Activated T-helper 17 cell treated with anti-CD3 and anti-CD28 coated beads, Interleukin-2, amount 50 U/mL, for 72 hours (primary cell): ENCODE measurements at regions not wholly inside any gene's neighbourhood (a gene's known extent, or its start where the extent isn't known, plus 50 kb on each side); places are given as distances from the start of the nearest gene placed in this dataset.

Source experiments
- ATAC-seq: fragments of 150-1000 bp; cut with Tn5 transposase; replicated peaks from 2 replicates; pipeline ENCODE4 v1.10.0; 2021; ENCODE audit warnings: mild to moderate bottlenecking, moderate library complexity
- H3K27ac Mint-ChIP-seq: one replicate; pipeline ENCODE4 v1.8.0; 2022; ENCODE audit warnings: mixed read lengths
- H3K27me3 Mint-ChIP-seq: one replicate; pipeline ENCODE4 v1.8.0; 2022; ENCODE audit warnings: mixed read lengths
- H3K36me3 Mint-ChIP-seq: one replicate; pipeline ENCODE4 v1.8.0; 2022; ENCODE audit warnings: low read depth, mild to moderate bottlenecking, mixed read lengths
- H3K4me1 Mint-ChIP-seq: one replicate; pipeline ENCODE4 v1.8.0; 2022; ENCODE audit warnings: mixed read lengths
- H3K4me3 Mint-ChIP-seq: one replicate; pipeline ENCODE4 v1.8.0; 2022; ENCODE audit warnings: mild to moderate bottlenecking, mixed read lengths
- H3K9me3 Mint-ChIP-seq: one replicate; pipeline ENCODE4 v1.8.0; 2022; ENCODE audit warnings: mixed read lengths

DNA sequence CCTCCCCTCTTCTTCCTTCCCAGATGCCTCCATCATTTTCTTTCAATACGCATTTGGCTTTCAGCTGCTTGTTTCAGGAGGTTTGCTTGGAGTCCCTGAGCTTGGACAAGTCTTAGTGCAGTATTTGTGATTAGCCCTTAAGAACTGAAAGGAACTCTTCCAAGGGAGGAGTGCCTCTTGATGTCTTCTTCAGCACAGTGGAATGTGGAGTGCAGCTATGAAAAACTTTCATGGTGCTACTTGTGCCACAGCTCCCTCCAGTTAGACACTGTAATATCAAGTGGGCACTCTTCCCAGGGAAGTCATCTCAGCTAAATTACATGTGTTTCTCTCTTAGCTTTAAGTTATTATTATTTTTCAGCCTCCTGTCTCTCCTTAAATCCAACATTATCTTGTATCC, 173.1 kb downstream of the NECTIN3 start:
- Mint-ChIP-seq H3K9me3 (peaks cover 14% of the 10 kb centered on the region), H3K4me3 (no peak overlapping the region), H3K36me3 (no peaks in the 10 kb centered on the region), H3K27me3 (no peaks in the 10 kb centered on the region), H3K4me1 (peaks cover 2% of the 10 kb centered on the region), H3K27ac (no peak overlapping the region)
- no peak for ATAC-seq

DNA sequence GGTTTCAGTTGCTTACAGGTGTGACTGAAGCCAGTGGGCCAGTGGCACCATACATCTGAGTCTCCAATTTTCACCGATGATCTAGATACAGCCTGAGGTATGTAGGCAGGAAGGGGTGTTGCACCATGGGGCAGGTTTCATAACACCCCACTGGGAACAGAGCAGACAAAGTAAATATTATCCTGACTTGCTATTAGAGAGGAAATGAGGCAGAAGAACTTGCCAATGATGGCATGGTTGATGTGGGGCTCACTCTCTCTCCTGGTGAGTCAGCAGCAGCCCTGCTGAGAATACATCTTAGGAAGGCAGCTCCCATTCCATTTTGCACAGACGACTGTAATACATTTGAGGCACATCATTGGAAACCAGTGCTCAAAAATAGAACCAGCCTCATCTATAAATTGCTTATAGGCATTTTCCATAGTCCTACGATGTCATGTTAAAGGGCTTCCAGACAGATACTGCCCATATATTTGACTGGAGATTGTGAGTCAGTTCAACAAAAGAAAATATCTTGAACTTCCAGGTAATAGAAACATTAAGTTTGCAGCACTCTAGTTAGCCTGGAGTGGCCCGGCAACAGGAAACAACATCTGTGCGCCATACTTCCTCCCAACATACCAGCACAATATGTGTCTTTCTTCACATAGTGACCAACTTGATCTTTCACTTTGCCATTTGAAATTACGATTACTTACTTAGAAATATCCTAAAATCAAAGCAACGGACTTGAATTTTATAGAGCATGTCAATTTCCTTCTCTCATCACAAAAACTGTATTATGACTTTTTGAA, 175.5 kb downstream of the NECTIN3 start:
- Mint-ChIP-seq H3K27ac (no peak overlapping the region), H3K9me3 (peaks cover 10% of the 10 kb centered on the region), H3K4me1 (no peaks in the 10 kb centered on the region), H3K36me3 (no peaks in the 10 kb centered on the region), H3K27me3 (no peaks in the 10 kb centered on the region), H3K4me3 (no peak overlapping the region)
- no peak for ATAC-seq

DNA sequence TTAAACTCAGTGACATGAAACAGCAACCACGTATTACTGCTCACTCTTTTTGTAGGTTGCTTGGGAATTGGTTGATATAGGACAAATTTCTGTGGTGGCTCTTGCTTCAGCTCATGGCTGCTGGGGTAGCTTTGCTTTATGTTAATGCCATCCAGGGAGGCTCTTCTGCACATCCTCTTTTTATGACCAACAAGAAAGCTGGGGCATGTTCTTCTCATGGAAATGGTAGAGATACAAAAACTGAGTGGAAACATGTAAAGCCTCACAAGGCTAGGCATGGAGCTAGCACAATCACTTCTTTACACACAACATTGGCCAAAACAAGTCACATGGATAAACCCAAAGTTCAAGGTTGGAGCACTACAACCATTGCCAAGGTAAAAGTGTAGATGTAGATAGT, 176.8 kb downstream of the NECTIN3 start:
- H3K9me3 Mint-ChIP-seq, result peaks cover 10% of the 10 kb centered on the region
- no peak overlapping the region for H3K4me3 Mint-ChIP-seq
- no peak for ATAC-seq
- H3K36me3 Mint-ChIP-seq, result no peaks in the 10 kb centered on the region
- no peak overlapping the region for H3K27ac Mint-ChIP-seq
- no peaks in the 10 kb centered on the region for H3K27me3 Mint-ChIP-seq
- H3K4me1 Mint-ChIP-seq, result peaks cover under 1% of the 10 kb centered on the region

DNA sequence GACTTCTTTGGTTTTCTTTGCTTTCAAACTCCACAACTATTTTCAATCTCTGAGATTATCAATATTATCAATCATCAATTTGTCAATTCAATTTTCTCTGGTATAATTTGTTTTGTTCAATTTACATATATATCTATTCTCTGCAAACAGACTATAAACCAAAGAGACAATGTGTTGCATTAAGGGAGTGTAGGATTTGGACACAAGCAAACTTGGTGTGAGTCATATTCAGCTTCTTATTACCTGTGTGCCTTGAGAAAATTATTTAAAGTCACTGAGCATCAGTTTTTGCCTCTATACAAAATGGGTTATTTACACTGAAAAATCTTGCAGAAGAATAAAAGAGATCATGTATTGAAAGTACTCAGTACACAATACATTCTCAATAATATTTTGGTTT, 177.8 kb downstream of the NECTIN3 start:
- H3K9me3 Mint-ChIP-seq, result peaks cover 4% of the 10 kb centered on the region
- H3K36me3 Mint-ChIP-seq, result no peaks in the 10 kb centered on the region
- no peak overlapping the region for H3K4me3 Mint-ChIP-seq
- H3K27ac Mint-ChIP-seq, result no peak overlapping the region
- no peaks in the 10 kb centered on the region for H3K27me3 Mint-ChIP-seq
- peaks cover 3% of the 10 kb centered on the region for H3K4me1 Mint-ChIP-seq
- no peak for ATAC-seq

DNA sequence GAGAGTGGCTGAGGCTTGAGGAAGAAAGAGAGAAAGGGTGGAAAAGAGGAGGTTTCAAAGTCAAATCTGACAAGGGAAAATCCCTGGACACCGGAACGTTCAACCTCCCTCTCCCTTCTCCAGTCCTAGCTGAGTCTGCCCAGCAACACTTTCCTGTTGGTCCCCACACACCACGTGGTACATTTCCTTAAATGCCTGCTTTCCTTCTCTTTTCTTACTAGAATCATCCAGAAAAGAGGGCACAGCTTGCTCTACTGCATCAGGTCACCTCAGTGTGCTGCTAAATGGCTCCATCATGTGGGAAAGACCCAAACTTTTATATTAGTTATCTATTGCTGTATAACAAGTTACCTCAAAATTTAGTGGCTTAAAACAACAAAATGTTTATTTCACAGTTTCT, 181.2 kb downstream of the NECTIN3 start:
- peak; percentile 19 for ATAC-seq
- H3K9me3 Mint-ChIP-seq, result peaks cover 4% of the 10 kb centered on the region

DNA sequence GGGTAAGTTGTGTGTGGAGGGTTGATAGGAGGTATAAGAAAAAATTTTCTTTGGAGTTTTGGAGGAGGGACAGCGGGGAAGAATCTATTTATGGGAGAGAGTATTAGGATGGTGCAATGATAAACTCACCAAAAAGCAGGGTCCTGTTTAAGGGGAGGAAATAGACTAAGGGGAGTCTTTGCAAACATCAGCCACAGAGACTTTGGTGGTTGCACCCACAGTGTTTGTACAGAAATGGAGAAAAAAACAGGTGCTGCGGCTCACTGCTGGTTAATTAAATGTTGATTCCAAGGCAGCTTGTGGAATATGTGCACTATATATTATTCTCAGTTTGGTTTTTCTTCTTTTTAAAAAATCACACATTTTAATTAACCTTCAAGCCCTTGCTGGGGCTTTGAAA, 182.1 kb downstream of the NECTIN3 start:
- Mint-ChIP-seq H3K9me3 (peaks cover 4% of the 10 kb centered on the region), H3K27me3 (no peaks in the 10 kb centered on the region), H3K4me1 (peaks cover 3% of the 10 kb centered on the region), H3K4me3 (no peak overlapping the region), H3K27ac (no peak overlapping the region), H3K36me3 (no peaks in the 10 kb centered on the region)
- no peak for ATAC-seq

More for the DNA sequence above, 181.2 kb downstream of the NECTIN3 start:
- H3K36me3 Mint-ChIP-seq, result no peaks in the 10 kb centered on the region
- no peaks in the 10 kb centered on the region for H3K27me3 Mint-ChIP-seq
- peaks cover 3% of the 10 kb centered on the region for H3K4me1 Mint-ChIP-seq
- no peak overlapping the region for H3K27ac Mint-ChIP-seq
- H3K4me3 Mint-ChIP-seq, result no peak overlapping the region

DNA sequence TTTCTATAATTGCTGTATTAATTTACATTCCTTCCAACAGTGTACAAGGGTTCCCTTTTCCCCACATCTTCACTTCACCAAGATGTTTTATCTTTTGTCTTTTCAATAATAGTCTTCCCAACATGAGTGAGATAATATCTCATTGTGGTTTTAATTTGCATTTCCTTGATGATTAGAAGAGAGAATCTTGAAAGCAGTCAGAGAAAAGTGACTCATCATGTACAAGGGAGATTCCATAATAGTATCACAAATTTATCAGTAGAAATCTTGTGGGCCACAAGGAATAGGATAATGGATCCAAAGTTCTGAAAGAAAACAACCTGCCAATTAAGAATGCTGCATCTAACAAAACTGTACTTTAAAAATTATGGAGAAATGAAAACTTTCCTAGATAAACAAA, 189.3 kb downstream of the NECTIN3 start:
- peak overlapping the region; percentile 17 for H3K4me3 Mint-ChIP-seq

DNA sequence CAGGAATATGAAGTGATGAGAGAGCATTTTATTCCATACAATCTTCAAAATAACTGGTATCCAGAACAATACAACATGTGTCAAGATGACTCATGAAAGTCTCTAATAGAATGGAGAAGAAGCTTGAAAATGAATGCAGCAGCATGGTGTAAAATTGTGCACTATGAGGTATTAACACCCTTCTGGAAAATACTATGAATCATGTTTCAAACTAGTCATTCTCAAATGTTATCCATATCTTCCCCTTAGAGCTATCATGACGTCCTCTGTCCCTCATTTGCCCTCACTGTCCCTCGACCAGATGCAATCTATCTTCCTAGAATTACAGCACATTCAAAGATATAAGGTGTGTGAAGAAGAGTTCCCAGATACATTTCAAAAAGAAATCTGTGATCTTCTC, 198.2 kb downstream of the NECTIN3 start:
- no peak overlapping the region for H3K27ac Mint-ChIP-seq
- ATAC-seq, result no peak

More for the DNA sequence above, 189.3 kb downstream of the NECTIN3 start:
- H3K4me1 Mint-ChIP-seq, result peaks cover 10% of the 10 kb centered on the region
- H3K27me3 Mint-ChIP-seq, result no peaks in the 10 kb centered on the region
- ATAC-seq, result peak; percentile 93
- H3K36me3 Mint-ChIP-seq, result no peaks in the 10 kb centered on the region
- peaks cover 4% of the 10 kb centered on the region for H3K9me3 Mint-ChIP-seq
- peak overlapping the region; percentile 40 for H3K27ac Mint-ChIP-seq

DNA sequence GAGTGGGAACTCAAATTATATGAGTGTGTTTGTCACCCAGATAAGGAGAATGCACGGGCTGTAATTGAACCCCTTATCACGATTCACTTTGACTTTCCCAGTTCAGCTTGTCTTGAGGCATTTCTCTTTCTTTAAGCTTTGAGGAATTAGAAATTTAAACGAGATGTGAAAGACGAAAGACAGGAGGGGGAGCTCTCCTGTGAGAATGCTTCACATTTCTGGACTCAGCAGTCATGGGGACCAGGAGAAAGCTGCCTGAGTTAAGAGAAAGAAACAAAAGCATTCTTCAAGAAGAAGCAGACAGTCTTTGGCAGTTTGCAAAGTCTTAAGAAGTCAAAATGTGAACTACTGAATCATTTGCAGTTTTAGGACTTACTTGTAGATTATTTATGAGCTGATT, 205.6 kb downstream of the NECTIN3 start:
- no peaks in the 10 kb centered on the region for H3K9me3 Mint-ChIP-seq
- no peaks in the 10 kb centered on the region for H3K4me1 Mint-ChIP-seq
- no peak overlapping the region for H3K27ac Mint-ChIP-seq
- no peak for ATAC-seq
- H3K4me3 Mint-ChIP-seq, result no peak overlapping the region
- H3K36me3 Mint-ChIP-seq, result no peaks in the 10 kb centered on the region
- H3K27me3 Mint-ChIP-seq, result no peaks in the 10 kb centered on the region

More for the DNA sequence above, 198.2 kb downstream of the NECTIN3 start:
- Mint-ChIP-seq H3K36me3 (no peaks in the 10 kb centered on the region), H3K27me3 (no peaks in the 10 kb centered on the region), H3K9me3 (peaks cover 7% of the 10 kb centered on the region), H3K4me3 (no peak overlapping the region), H3K4me1 (peaks cover 4% of the 10 kb centered on the region)

DNA sequence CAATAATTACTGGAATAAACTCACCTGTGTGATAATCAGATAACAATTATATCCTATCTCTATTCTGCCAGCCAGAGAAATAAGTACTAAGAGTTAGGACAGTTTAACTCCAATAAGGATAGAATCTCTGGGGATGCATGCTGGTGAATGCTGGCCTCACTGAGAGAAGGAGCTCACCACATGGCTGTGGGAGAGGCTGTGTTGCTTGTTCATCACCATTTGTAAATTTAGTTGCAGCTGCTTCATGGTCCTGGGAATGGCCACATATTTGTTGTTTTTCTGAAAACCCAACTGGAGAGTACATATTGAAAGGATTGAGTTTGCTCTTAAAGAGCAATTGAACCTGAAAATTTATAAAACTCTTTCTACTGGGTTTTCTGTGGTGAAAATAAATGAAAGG, 207.3 kb downstream of the NECTIN3 start:
- no peak overlapping the region for H3K27ac Mint-ChIP-seq
- H3K4me3 Mint-ChIP-seq, result no peak overlapping the region
- no peaks in the 10 kb centered on the region for H3K4me1 Mint-ChIP-seq
- no peak for ATAC-seq
- H3K36me3 Mint-ChIP-seq, result no peaks in the 10 kb centered on the region
- no peaks in the 10 kb centered on the region for H3K9me3 Mint-ChIP-seq
- H3K27me3 Mint-ChIP-seq, result no peaks in the 10 kb centered on the region

DNA sequence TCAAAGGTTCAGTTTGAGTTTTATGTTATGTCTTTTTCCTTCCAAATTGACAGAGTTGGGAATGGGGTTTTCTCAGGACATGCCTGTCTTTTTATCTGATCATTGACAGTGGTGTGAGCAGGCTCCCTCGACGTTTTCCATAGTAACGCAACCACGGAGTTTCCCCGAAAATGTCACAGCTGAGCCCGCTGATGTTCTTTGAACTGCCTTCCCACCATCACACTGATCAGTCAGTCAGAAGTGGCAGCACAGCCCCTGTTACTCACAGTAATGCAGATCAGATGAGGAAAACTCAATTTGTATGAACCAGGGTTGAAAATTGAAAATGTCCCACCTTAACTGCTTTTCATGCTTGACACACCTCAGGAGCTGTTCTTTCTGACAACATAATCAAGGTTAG, 210.4 kb downstream of the NECTIN3 start:
- H3K9me3 Mint-ChIP-seq, result no peaks in the 10 kb centered on the region
- no peak overlapping the region for H3K4me3 Mint-ChIP-seq
- H3K27me3 Mint-ChIP-seq, result no peaks in the 10 kb centered on the region
- no peak overlapping the region for H3K27ac Mint-ChIP-seq
- H3K4me1 Mint-ChIP-seq, result no peaks in the 10 kb centered on the region
- ATAC-seq, result no peak
- no peaks in the 10 kb centered on the region for H3K36me3 Mint-ChIP-seq

DNA sequence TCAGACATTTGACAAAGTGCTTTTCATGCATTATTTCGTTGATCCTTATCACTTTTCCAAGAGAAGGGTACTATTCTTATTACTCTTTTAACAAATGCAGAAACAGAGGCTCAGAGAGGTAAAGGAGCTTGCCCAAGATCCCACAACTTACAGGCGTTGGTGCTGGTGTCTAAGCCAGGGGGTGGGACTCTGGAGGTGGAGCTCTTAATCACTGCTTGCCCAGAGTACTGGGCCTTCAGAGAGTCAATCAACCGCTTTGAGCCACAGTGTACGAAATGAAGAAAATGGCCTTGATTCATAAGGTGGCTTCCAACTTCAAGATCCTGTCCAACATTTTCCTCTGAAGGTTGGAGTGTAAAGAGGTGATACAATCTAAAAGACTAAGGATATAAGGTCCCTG, 211.5 kb downstream of the NECTIN3 start:
- Mint-ChIP-seq H3K9me3 (no peaks in the 10 kb centered on the region), H3K36me3 (no peaks in the 10 kb centered on the region), H3K4me3 (no peak overlapping the region), H3K27ac (no peak overlapping the region), H3K4me1 (no peaks in the 10 kb centered on the region), H3K27me3 (no peaks in the 10 kb centered on the region)
- ATAC-seq, result no peak

DNA sequence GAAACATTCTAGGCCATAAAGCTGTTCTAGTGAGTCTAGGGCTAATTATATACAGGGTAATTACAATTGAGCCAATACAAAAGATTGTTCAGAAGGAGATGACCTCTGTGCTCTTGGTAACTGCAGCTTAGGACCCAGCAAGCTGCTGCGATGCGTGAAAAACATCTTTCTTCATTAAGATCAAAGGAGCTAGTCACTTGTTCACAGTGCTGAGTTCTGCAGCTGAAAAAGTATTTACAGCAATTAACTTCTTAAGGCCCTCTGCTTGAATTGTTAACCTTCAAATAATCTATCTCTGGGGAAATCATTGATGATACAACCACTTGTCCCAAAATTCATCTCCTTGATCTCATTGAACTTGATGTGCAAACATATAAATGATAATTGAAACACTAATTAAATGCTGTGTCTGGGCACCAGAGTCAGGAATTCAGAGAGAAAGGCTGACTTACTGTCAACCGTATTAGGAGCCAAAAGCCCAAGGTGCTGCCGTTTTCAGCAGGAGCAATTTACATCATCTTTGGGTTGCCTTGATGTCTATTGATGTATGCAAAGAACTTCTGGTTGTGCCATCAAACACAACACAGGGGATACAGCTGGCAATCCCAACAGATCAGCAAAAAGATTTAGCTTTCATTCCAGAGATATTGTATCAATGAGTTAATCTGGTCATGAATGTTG, 213.0 kb downstream of the NECTIN3 start:
- no peak for ATAC-seq
- H3K36me3 Mint-ChIP-seq, result no peaks in the 10 kb centered on the region
- H3K9me3 Mint-ChIP-seq, result no peaks in the 10 kb centered on the region
- H3K27ac Mint-ChIP-seq, result no peak overlapping the region
- H3K4me3 Mint-ChIP-seq, result no peak overlapping the region
- no peaks in the 10 kb centered on the region for H3K27me3 Mint-ChIP-seq
- H3K4me1 Mint-ChIP-seq, result no peaks in the 10 kb centered on the region

DNA sequence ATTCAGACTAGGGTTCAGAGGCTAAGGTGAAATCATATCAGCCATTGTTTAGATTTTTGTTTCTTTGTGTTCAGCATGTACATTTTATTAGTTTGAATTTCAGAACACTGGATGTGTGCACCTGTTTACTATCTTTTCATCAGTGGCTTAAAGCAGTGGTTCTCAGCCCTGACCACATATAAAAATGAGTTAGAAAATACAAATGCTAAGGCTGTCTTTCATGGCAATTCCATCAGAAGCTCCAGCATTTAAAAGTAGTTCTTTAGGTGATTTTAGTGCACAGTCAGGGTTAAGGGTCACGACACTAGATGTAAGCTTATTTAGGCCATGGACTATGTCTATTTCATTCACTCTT, 213.5 kb downstream of the NECTIN3 start:
- Mint-ChIP-seq H3K9me3 (no peaks in the 10 kb centered on the region), H3K27ac (no peak overlapping the region), H3K27me3 (no peaks in the 10 kb centered on the region), H3K4me1 (no peaks in the 10 kb centered on the region), H3K36me3 (no peaks in the 10 kb centered on the region), H3K4me3 (no peak overlapping the region)
- ATAC-seq, result no peak

DNA sequence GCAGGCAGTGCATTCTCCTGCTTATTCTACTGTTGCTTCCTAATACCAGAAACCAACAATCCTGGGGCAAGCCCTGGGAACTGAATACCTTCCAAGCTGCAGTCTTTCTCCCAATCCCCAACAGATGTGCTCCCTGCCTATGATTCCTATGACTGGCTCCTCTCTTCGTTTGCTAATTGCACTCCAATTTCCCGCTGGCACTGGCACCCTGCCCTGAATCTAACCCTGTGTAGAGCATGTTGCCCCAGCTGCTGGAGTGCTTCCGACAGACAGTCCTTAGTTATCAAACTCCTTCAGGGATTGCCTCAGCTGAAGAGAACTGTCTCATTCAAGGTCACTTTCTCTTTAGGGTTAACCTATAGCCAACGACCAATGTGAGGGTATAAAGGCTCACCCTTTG, 214.1 kb downstream of the NECTIN3 start:
- Mint-ChIP-seq H3K4me1 (no peaks in the 10 kb centered on the region), H3K27ac (no peak overlapping the region), H3K9me3 (no peaks in the 10 kb centered on the region), H3K27me3 (no peaks in the 10 kb centered on the region), H3K36me3 (no peaks in the 10 kb centered on the region), H3K4me3 (no peak overlapping the region)
- no peak for ATAC-seq
